DMS79 treated with DMSO at 0.1 percent for 48 hours (cell line): ENCODE measurements at regions not wholly inside any gene's neighbourhood (a gene's known extent, or its start where the extent isn't known, plus 50 kb on each side); places are given as distances from the start of the nearest gene placed in this dataset.

Source experiments
- DNase-seq: peaks from one replicate; lab custom pipeline; 2025; lab: John Stamatoyannopoulos, UW

GRCh38 chr7:110568932-110569331 lies 522.0 kb upstream of the LRRN3 start:
- no peak for DNase-seq

DNA sequence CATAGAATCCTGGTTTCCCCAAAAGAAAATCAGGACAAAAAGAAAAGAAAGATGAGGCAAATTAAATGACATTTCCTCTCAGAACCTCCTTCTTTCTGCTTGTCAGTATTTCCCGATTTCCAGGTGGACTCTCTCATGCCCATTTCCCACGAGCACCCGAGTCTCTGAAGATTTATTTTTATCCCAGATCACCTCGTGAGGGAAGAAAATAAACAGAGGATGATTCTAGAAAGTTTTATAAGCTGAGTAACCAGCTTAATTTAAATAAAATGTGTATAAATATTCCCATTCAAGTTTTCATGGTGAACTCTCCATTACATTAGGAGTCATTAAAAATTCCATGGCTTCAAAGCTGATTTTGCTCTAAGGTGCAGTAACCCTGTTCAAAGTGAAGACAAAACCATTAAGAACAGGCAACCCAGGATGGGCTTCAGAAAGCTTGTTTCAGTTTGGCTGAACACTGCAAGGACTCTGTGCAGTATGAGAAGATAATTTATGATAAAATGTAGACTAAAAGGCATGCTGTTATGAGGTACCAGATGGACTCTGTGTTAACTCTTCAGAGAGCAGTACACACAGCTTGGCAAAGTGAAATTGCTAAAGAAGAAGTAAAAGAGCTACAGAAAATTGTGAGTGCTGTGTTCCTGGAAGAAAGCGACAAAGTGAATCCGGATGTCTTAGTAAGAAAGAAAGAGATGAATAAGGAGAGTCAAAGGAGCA lies 521.3 kb upstream of the LRRN3 start:
- no peak for DNase-seq

DNA sequence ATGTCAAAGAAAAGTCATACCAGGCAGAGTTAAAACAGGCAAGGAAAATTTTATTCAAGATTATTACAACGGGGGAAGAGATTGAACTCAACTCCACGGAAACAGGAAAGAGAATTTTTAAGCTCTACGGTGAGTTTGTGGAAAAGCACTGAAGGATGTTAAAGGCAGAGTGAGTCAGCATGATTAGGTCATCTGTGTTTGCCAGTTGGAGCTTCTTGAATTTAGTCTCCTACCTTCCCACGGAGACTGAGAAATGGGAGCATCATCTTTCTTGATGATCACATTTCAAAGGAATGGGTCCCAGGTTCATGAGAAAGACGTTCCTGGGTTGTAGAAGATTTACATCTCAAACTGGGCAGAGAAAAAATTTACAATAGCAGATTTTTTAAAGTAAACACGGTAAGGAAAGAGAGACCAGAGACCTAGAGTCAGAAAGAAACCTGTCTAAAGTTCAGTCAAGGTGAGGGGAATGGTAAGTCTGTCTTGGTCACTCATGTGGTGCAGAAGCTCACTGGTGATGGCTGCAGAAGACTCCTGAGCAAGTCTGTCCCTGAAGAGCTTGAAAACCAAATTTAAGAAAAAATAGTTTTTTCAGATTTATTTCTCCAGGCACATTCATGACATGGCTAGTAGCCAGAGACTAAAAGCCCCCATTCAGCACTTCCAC lies 516.9 kb upstream of the LRRN3 start:
- DNase-seq, result no peak

DNA sequence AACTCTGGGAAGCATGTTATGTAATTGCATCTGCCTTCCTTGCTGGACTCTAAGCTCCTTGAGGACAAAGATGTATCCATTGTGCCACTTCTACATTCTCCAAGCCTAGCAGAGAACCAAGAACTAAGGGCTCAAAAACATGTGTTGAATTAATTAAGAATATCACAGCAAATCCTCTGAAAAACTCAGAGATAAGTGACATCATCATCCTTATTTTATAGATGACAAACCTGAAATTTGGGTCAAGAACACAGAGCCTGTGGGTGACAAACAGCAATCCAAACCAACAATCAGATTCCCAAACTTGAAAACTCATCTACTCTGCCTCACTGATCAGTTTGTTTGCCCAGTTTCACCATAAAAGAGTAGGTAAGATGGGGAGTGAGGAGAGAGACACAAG lies 503.6 kb upstream of the LRRN3 start:
- DNase-seq, result no peak

GRCh38 chr7:110590415-110590814 lies 500.5 kb upstream of the LRRN3 start:
- no peak for DNase-seq

GRCh38 chr7:110591341-110591740 lies 499.6 kb upstream of the LRRN3 start:
- no peak for DNase-seq

DNA sequence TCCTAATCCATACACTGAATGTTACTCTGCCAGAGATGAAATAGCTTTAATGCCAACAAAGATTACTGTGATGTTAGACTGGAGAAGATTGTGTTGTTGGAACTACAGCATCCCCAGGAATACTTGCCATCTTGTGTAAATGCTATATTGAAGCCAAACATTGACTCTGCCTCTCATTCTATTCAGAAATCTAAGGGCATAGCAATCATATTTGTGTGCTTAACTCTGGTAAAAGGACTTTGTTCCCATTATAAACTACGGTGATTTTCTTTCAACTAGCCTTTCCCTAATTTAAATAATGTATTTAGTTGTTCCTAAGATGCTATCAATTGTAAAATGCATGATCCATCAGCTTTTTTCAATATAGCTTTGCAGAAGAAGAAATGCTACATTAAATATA lies 498.4 kb upstream of the LRRN3 start:
- DNase-seq, result no peak

DNA sequence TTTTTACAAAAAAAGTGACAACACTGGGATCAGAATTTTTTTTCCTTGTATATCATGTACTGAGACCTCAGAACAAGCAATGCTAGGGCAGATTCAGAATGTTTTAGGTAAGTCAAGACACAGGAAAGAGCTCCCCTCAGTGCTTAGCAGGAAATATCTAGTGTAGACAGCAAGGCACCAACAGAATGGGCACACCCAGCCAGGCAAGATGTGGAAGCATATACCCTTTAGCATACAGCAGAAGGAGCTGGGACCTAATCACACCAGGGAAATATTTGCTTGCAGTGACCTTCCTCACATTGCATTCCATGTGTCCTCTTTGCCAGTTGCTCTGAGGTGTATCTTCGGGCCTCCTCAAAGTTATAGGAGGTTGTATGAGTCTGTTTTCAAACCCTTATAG lies 497.6 kb upstream of the LRRN3 start:
- DNase-seq, result no peak

DNA sequence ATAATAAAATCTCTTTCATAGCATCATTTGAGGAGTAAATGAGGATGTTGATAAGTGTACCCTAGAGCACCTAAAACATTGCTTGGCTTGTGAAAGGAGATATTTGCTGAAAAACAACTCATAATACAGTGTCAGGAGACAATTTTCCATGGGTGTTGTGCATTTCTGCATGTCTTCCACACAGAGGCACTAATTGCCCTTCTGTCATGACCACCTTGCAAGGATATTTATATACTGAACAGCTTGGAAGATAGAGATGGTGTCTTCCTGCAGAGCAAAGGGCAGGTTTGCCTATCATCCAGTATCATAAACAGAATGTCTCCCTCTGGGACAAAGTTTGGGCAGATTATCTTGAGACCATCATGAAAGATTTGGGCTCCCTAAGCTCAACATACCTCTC lies 495.2 kb upstream of the LRRN3 start:
- DNase-seq, result no peak

- peak; percentile 95 for DNase-seq
These were observed 490.0 kb upstream of the LRRN3 start for GRCh38 chr7:110600956-110601355.

GRCh38 chr7:110601710-110602109 lies 489.2 kb upstream of the LRRN3 start:
- DNase-seq, result no peak

GRCh38 chr7:110604206-110604605 lies 486.7 kb upstream of the LRRN3 start:
- no peak for DNase-seq

DNA sequence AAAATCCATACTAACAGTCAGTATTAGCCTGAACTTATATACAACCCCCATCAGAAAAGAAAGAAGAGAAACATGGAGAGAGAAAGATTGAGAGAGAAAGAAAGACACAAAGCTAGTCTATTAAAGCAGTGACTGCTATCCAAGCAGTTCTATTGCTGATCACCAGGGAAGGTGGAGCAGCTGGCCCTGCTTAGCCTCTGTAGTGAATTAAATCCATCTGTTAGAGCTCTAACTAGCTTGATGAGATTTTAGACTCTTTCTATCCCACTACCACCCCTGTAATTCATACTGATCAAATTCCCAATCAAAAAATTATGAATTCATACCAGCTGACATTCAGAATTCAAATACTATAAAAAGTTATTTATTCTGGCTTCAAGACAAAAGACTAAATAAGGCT lies 486.0 kb upstream of the LRRN3 start:
- DNase-seq, result no peak

- DNase-seq, result no peak
These were observed 483.7 kb upstream of the LRRN3 start for GRCh38 chr7:110607050-110607857.

GRCh38 chr7:110609336-110609735 lies 481.6 kb upstream of the LRRN3 start:
- DNase-seq, result no peak

GRCh38 chr7:110612680-110613079 lies 478.2 kb upstream of the LRRN3 start:
- DNase-seq, result no peak
